Naive thymus-derived CD4-positive, alpha-beta T cell (primary cell): ENCODE measurements at regions not wholly inside any gene's neighbourhood (a gene's known extent, or its start where the extent isn't known, plus 50 kb on each side); places are given as distances from the start of the nearest gene placed in this dataset.

Source experiments
- ATAC-seq: fragments of 150-1000 bp; cut with Tn5 transposase; 2 replicates; pipeline ENCODE4 v1.10.0; 2021; ENCODE audit warnings: mild to moderate bottlenecking, moderate library complexity
- CTCF ChIA-PET: fragments of 350-600 bp; sonication (Branson Sonifier 250); formaldehyde crosslinking; loops from one replicate; lab custom pipeline; 2021; ENCODE audit warnings: antibody characterized with exemption; lab: Charles Lee
- POLR2A ChIA-PET: fragments of 350-600 bp; sonication (Branson Sonifier 250); formaldehyde crosslinking; loops from one replicate; lab custom pipeline; 2021; ENCODE audit warnings: antibody characterized with exemption, inconsistent platforms; lab: Charles Lee
- DNase-seq, 9 donors: peaks; one replicate each; pipeline versions ENCODE4 v3.0.0 to v3.0.0-alpha.2; 2020 to 2022; ENCODE audit warnings: mixed read lengths in 1 of 9
- H3K27ac ChIP-seq: one replicate; pipeline ENCODE4 v1.7.0; 2013; ENCODE audit warnings: mild to moderate bottlenecking, low read depth, low read length, moderate library complexity
- H3K27me3 ChIP-seq, 2 donors: one replicate each; pipeline ENCODE4 v1.7.0; 2013; ENCODE audit warnings: low read length in 2 of 2, mild to moderate bottlenecking in 2 of 2, moderate library complexity in 2 of 2; ENCODE audit not compliant: control insufficient read depth in 2 of 2, insufficient read depth in 2 of 2
- H3K36me3 ChIP-seq, 3 experiments: 1 replicate in 2 of 3; 2 replicates in 1 of 3; pipeline ENCODE4 v1.7.0; 2013; ENCODE audit warnings: low read length in 3 of 3, mild to moderate bottlenecking in 3 of 3, moderate library complexity in 1 of 3; ENCODE audit not compliant: insufficient read depth in 3 of 3, control insufficient read depth in 2 of 3
- H3K4me1 ChIP-seq, 2 donors: one replicate each; pipeline ENCODE4 v1.7.0; 2013; ENCODE audit warnings: low read length in 2 of 2, mild to moderate bottlenecking in 2 of 2, moderate library complexity in 1 of 2; ENCODE audit not compliant: control insufficient read depth in 2 of 2, insufficient read depth in 2 of 2
- H3K4me3 ChIP-seq: 2 replicates; pipeline ENCODE4 v1.7.0; 2013; ENCODE audit warnings: mild to moderate bottlenecking, low read length
- H3K9me3 ChIP-seq, 3 experiments: 1 replicate in 2 of 3; 2 replicates in 1 of 3; pipeline ENCODE4 v1.7.0; 2013; ENCODE audit warnings: low read length in 3 of 3; ENCODE audit not compliant: control insufficient read depth in 2 of 3
- H3K27ac Mint-ChIP-seq, 9 donors: one replicate each; pipeline ENCODE4 v1.8.0; 2020 to 2022; ENCODE audit warnings: mixed read lengths in 9 of 9, mild to moderate bottlenecking in 8 of 9, moderate library complexity in 5 of 9, inconsistent platforms in 2 of 9
- H3K27me3 Mint-ChIP-seq, 5 donors: one replicate each; pipeline ENCODE4 v1.8.0; 2021 to 2022; ENCODE audit warnings: mixed read lengths in 5 of 5, mild to moderate bottlenecking in 1 of 5
- H3K36me3 Mint-ChIP-seq, 5 donors: one replicate each; pipeline ENCODE4 v1.8.0; 2020 to 2022; ENCODE audit warnings: mixed read lengths in 5 of 5, mild to moderate bottlenecking in 3 of 5, inconsistent platforms in 1 of 5
- H3K4me1 Mint-ChIP-seq, 7 donors: one replicate each; pipeline ENCODE4 v1.8.0; 2020 to 2022; ENCODE audit warnings: mixed read lengths in 7 of 7, mild to moderate bottlenecking in 3 of 7, inconsistent platforms in 1 of 7
- H3K4me3 Mint-ChIP-seq, 10 donors: one replicate each; pipeline ENCODE4 v1.8.0; 2020 to 2022; ENCODE audit warnings: mild to moderate bottlenecking in 10 of 10, mixed read lengths in 10 of 10, moderate library complexity in 6 of 10, inconsistent platforms in 2 of 10
- H3K9me3 Mint-ChIP-seq, 11 donors: one replicate each; pipeline ENCODE4 v1.8.0; 2020 to 2022; ENCODE audit warnings: mixed read lengths in 11 of 11, mild to moderate bottlenecking in 4 of 11, inconsistent platforms in 1 of 11, moderate library complexity in 1 of 11
- intact Hi-C, 2 donors: fragments of 100-400 bp; cut with micrococcal nuclease; formaldehyde crosslinking; loops; one replicate each; pipeline ENCODE4 v1.15.1; 2023

- no peak overlapping the region for H3K4me3 Mint-ChIP-seq
Observed at GRCh38 chr14:100979079-100979478, 75.6 kb upstream of the RTL1 start.

GRCh38 chr14:100979780-100980179, 76.3 kb upstream of the RTL1 start:
- H3K27ac ChIP-seq: no peak overlapping the region
- Mint-ChIP-seq H3K9me3 (no peaks in the 10 kb centered on the region), H3K4me3 (no peak overlapping the region), H3K27me3 (peaks cover 3 to 31% (median 23%) of the 10 kb centered on the region in 5 donors), H3K27ac (no peak overlapping the region), H3K4me1 (no peaks in the 10 kb centered on the region), H3K36me3 (no peaks in the 10 kb centered on the region)
- H3K27me3 ChIP-seq: no peaks in the 10 kb centered on the region
- H3K36me3 ChIP-seq: no peaks in the 10 kb centered on the region
- H3K9me3 ChIP-seq: no peaks in the 10 kb centered on the region
- H3K4me1 ChIP-seq: no peaks in the 10 kb centered on the region
- ATAC-seq (no peak), DNase-seq (no peak)
- CTCF ChIA-PET: no interaction called here
- intact Hi-C loops: no loop called here
- POLR2A ChIA-PET: no interaction called here
- no peak overlapping the region for H3K4me3 ChIP-seq

More at GRCh38 chr14:100979079-100979478, 75.6 kb upstream of the RTL1 start:
- H3K9me3 Mint-ChIP-seq: no peaks in the 10 kb centered on the region
- Histone ChIP-seq H3K9me3 (no peaks in the 10 kb centered on the region), H3K27me3 (no peaks in the 10 kb centered on the region), H3K4me3 (no peak overlapping the region), H3K4me1 (no peaks in the 10 kb centered on the region), H3K36me3 (no peaks in the 10 kb centered on the region), H3K27ac (no peak overlapping the region)
- DNase-seq (no peak), ATAC-seq (no peak)
- intact Hi-C loops: no loop called here
- peaks cover 3 to 31% (median 23%) of the 10 kb centered on the region in 5 donors for H3K27me3 Mint-ChIP-seq
- no peaks in the 10 kb centered on the region for H3K36me3 Mint-ChIP-seq
- H3K27ac Mint-ChIP-seq: no peak overlapping the region
- H3K4me1 Mint-ChIP-seq: no peaks in the 10 kb centered on the region
- POLR2A ChIA-PET: no interaction called here
- CTCF ChIA-PET: no interaction called here

GRCh38 chr14:100980823-100981222, 77.3 kb upstream of the RTL1 start:
- POLR2A ChIA-PET: no interaction called here
- H3K4me3 Mint-ChIP-seq: no peak overlapping the region
- ATAC-seq (no peak), DNase-seq (no peak)
- no peak overlapping the region for H3K27ac Mint-ChIP-seq
- Histone ChIP-seq H3K4me1 (no peaks in the 10 kb centered on the region), H3K27ac (no peak overlapping the region), H3K36me3 (no peaks in the 10 kb centered on the region), H3K27me3 (no peaks in the 10 kb centered on the region), H3K9me3 (no peaks in the 10 kb centered on the region), H3K4me3 (no peak overlapping the region)
- peaks cover 3 to 39% (median 29%) of the 10 kb centered on the region in 5 donors for H3K27me3 Mint-ChIP-seq
- no peaks in the 10 kb centered on the region for H3K9me3 Mint-ChIP-seq
- CTCF ChIA-PET: no interaction called here
- no peaks in the 10 kb centered on the region for H3K4me1 Mint-ChIP-seq
- intact Hi-C loops: no loop called here
- H3K36me3 Mint-ChIP-seq: no peaks in the 10 kb centered on the region

- POLR2A ChIA-PET: no interaction called here
- no peak overlapping the region for H3K27ac Mint-ChIP-seq
Observed at GRCh38 chr14:100981809-100982208, 78.3 kb upstream of the RTL1 start.

GRCh38 chr14:100982353-100982752, 78.8 kb upstream of the RTL1 start:
- ChIA-PET POLR2A (no interaction called here), CTCF (no interaction called here)
- H3K4me1 Mint-ChIP-seq: no peaks in the 10 kb centered on the region
- no peaks in the 10 kb centered on the region for H3K4me1 ChIP-seq
- intact Hi-C loops: no loop called here
- H3K27ac ChIP-seq: no peak overlapping the region
- no peaks in the 10 kb centered on the region for H3K36me3 Mint-ChIP-seq
- H3K27me3 Mint-ChIP-seq: peaks cover 3 to 43% (median 27%) of the 10 kb centered on the region in 5 donors
- DNase-seq (no peak), ATAC-seq (no peak)
- no peaks in the 10 kb centered on the region for H3K9me3 ChIP-seq
- H3K4me3 ChIP-seq: no peak overlapping the region
- no peaks in the 10 kb centered on the region for H3K27me3 ChIP-seq
- no peak overlapping the region for H3K27ac Mint-ChIP-seq
- no peaks in the 10 kb centered on the region for H3K9me3 Mint-ChIP-seq
- H3K36me3 ChIP-seq: no peaks in the 10 kb centered on the region
- H3K4me3 Mint-ChIP-seq: no peak overlapping the region

More at GRCh38 chr14:100981809-100982208, 78.3 kb upstream of the RTL1 start:
- DNase-seq: no peak
- no peaks in the 10 kb centered on the region for H3K27me3 ChIP-seq
- H3K9me3 ChIP-seq: no peaks in the 10 kb centered on the region
- no peaks in the 10 kb centered on the region for H3K4me1 ChIP-seq
- no peak overlapping the region for H3K27ac ChIP-seq
- Mint-ChIP-seq H3K9me3 (no peaks in the 10 kb centered on the region), H3K4me3 (no peak overlapping the region), H3K36me3 (no peaks in the 10 kb centered on the region), H3K4me1 (no peaks in the 10 kb centered on the region), H3K27me3 (peaks cover 3 to 47% (median 29%) of the 10 kb centered on the region in 5 donors)
- no peak overlapping the region for H3K4me3 ChIP-seq
- intact Hi-C loops: no loop called here
- CTCF ChIA-PET: no interaction called here
- no peak for ATAC-seq
- H3K36me3 ChIP-seq: no peaks in the 10 kb centered on the region

GRCh38 chr14:100982762-100983161, 79.2 kb upstream of the RTL1 start:
- no peaks in the 10 kb centered on the region for H3K4me1 ChIP-seq
- Mint-ChIP-seq H3K9me3 (no peaks in the 10 kb centered on the region), H3K4me3 (no peak overlapping the region), H3K4me1 (no peaks in the 10 kb centered on the region), H3K27ac (no peak overlapping the region), H3K36me3 (no peaks in the 10 kb centered on the region), H3K27me3 (peaks cover 3 to 42% (median 27%) of the 10 kb centered on the region in 5 donors)
- POLR2A ChIA-PET: no interaction called here
- no peaks in the 10 kb centered on the region for H3K27me3 ChIP-seq
- ATAC-seq (no peak), DNase-seq (no peak)
- H3K27ac ChIP-seq: no peak overlapping the region
- CTCF ChIA-PET: no interaction called here
- no peaks in the 10 kb centered on the region for H3K9me3 ChIP-seq
- no peaks in the 10 kb centered on the region for H3K36me3 ChIP-seq
- intact Hi-C loops: no loop called here
- no peak overlapping the region for H3K4me3 ChIP-seq

GRCh38 chr14:100983710-100984109, 80.2 kb upstream of the RTL1 start:
- Histone ChIP-seq H3K27ac (no peak overlapping the region), H3K4me1 (no peaks in the 10 kb centered on the region), H3K36me3 (no peaks in the 10 kb centered on the region), H3K27me3 (no peaks in the 10 kb centered on the region), H3K9me3 (no peaks in the 10 kb centered on the region), H3K4me3 (no peak overlapping the region)
- Mint-ChIP-seq H3K27ac (no peak overlapping the region), H3K4me1 (no peaks in the 10 kb centered on the region), H3K9me3 (no peaks in the 10 kb centered on the region), H3K27me3 (peaks cover under 1 to 45% (median 24%) of the 10 kb centered on the region in 5 donors), H3K36me3 (no peaks in the 10 kb centered on the region), H3K4me3 (no peak overlapping the region)
- DNase-seq (no peak), ATAC-seq (no peak)
- ChIA-PET CTCF (no interaction called here), POLR2A (no interaction called here)
- intact Hi-C loops: no loop called here
